GM10248 (cell line): ENCODE measurements at regions not wholly inside any gene's neighbourhood (a gene's known extent, or its start where the extent isn't known, plus 50 kb on each side); places are given as distances from the start of the nearest gene placed in this dataset.

Experiments used
- CTCF ChIA-PET: fragments of 300-600 bp; sonication (Branson Sonifier 250); formaldehyde crosslinking; extraction: SDS; loops from one replicate; lab custom pipeline; 2021; ENCODE audit warnings: antibody characterized with exemption; lab: Yijun Ruan, JAX
- POLR2A ChIA-PET: fragments of 350-650 bp; sonication (Branson Sonifier 250); formaldehyde crosslinking; extraction: SDS; loops from one replicate; lab custom pipeline; 2020; ENCODE audit warnings: antibody characterized with exemption; lab: Yijun Ruan, JAX
- DNase-seq: peaks from one replicate; pipeline ENCODE4 v3.0.0; 2012; ENCODE audit errors: extremely low spot score
- CTCF ChIP-seq: IDR thresholded peaks from 2 replicates; pipeline ENCODE4 v1.5.1; 2012; ENCODE audit warnings: mild to moderate bottlenecking, low read depth; ENCODE audit errors: extremely low read depth, missing control alignments, control extremely low read depth

DNA sequence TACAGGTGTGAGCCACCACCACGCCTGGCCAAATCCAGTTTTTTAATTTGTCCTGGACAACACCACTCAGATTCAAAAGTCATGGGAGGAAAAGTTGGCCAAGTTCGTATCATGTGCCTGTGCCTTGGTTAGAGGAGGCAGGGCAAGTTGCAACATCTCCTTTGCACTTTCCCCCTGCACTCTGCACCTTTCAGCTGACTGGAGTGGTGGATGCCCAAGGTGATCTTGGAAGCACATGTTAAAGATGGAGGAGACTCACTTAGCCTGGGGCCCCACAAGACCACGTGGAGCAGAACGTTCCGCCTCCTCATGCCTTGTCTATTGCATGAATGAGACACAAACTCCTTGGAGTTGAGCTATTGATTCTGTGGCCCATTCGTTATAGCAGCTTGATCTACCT lies 82.1 kb upstream of the FZD10 start:
- DNase-seq, result no peak
- CTCF ChIA-PET, result no interaction called here
- POLR2A ChIA-PET, result no interaction called here
- no peak for TF ChIP-seq CTCF

- ChIA-PET CTCF (no interaction called here), POLR2A (no interaction called here)
- no peak for DNase-seq
- no peak for TF ChIP-seq CTCF
Measured at GRCh38 chr12:130081117-130081805, 81.0 kb upstream of the FZD10 start.

- TF ChIP-seq CTCF, result no peak
- ChIA-PET CTCF (no interaction called here), POLR2A (no interaction called here)
- no peak for DNase-seq
Measured at GRCh38 chr12:130083002-130083401, 79.3 kb upstream of the FZD10 start.

DNA sequence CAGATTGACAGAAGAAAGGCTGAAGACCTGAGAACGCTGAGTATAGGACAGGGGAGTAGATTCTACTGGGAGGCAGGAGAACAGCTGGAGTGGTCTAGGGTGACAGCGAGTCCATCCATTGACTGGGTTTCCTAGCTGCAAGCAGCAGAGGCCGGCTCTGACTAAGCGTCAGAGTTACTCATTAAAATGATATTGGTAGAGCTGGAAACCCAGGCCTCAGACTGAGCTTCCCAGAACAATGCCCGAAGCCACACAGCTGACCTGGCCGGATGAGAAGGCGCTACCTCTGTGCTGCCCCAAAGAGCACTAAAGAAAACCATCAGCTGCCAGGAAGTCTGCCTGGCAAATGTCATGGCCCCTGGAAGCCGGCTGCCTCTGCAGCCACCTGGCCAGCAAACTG lies 78.5 kb upstream of the FZD10 start:
- POLR2A ChIA-PET, result no interaction called here
- CTCF ChIA-PET, result no interaction called here
- TF ChIP-seq CTCF, result no peak
- no peak for DNase-seq

DNA sequence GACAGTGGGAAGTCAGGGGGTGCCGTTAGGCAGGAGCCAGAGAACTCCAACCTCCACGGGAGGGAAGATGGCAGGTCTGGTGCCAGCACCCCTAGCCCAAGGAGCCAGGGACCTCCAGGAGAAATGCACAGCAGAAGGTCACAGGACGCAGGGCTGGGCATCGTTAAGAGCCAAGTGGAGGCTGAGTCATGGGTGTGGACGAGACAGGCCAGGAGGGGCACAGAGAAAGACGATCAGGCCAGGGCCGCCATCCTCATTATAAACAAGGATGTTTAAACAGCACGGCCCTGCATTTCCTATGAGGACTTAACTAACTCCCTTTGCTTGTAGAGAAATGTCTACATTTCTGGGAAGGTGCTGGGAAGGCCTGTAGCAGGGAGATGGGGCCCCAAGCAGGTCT lies 77.9 kb upstream of the FZD10 start:
- no peak for TF ChIP-seq CTCF
- no peak for DNase-seq
- ChIA-PET CTCF (no interaction called here), POLR2A (no interaction called here)

- DNase-seq, result no peak
- TF ChIP-seq CTCF, result no peak
- ChIA-PET CTCF (no interaction called here), POLR2A (no interaction called here)
Measured at GRCh38 chr12:130086248-130086647, 76.0 kb upstream of the FZD10 start.
